Endothelial cell of umbilical vein (primary cell): ENCODE measurements at regions not wholly inside any gene's neighbourhood (a gene's known extent, or its start where the extent isn't known, plus 50 kb on each side); places are given as distances from the start of the nearest gene placed in this dataset.

Experiments used
- BruUV-seq: library from RNA; stranded (reverse); fragments of 400-500 nt; replicated peaks from 2 replicates; lab custom pipeline; 2021; lab: Mats Ljungman, UMichigan
- CTCF ChIA-PET: fragments of 300-600, 350-600 bp; sonication (Branson Sonifier 250); formaldehyde crosslinking; loops from one replicate; lab custom pipeline; 2021; ENCODE audit warnings: antibody characterized with exemption, inconsistent platforms; lab: Charles Lee
- POLR2A ChIA-PET: fragments of 300-600, 350-600 bp; sonication (Branson Sonifier 250); formaldehyde crosslinking; loops from one replicate; lab custom pipeline; 2021; ENCODE audit warnings: antibody characterized with exemption, inconsistent platforms; lab: Charles Lee
- DNase-seq: peaks from one replicate; pipeline ENCODE4 v3.0.0-alpha.2; 2011; ENCODE audit warnings: low read depth, low spot score
- FAIRE-seq: peaks from 2 replicates; lab custom pipeline; 2011; peaks lifted over from hg19 to GRCh38; lab: Jason Lieb, UNC
- H2AFZ ChIP-seq: 2 replicates; pipeline ENCODE4 v1.6.0; 2012; ENCODE audit warnings: low read depth, low read length, control low read depth, inconsistent platforms
- H3K27ac ChIP-seq: 2 replicates; pipeline ENCODE4 v1.5.1; 2011; ENCODE audit warnings: low read depth, mild to moderate bottlenecking, control low read depth, low read length, moderate library complexity; ENCODE audit not compliant: insufficient read depth
- H3K27me3 ChIP-seq, 2 experiments: 2 replicates each; pipeline versions ENCODE4 v1.6.0 to v1.6.1; 2011; ENCODE audit warnings: low read length in 2 of 2, mixed read lengths in 1 of 2; ENCODE audit not compliant: control insufficient read depth in 2 of 2, insufficient read depth in 2 of 2
- H3K36me3 ChIP-seq, 2 experiments: 2 replicates in 1 of 2; 3 replicates in 1 of 2; pipeline ENCODE4 v1.5.1; 2011; ENCODE audit warnings: low read length in 2 of 2, mild to moderate bottlenecking in 1 of 2, moderate library complexity in 1 of 2; ENCODE audit not compliant: control insufficient read depth in 2 of 2, insufficient read depth in 2 of 2; ENCODE audit errors: extremely low read depth in 1 of 2
- H3K4me1 ChIP-seq: 3 replicates; pipeline ENCODE4 v1.5.1; 2011; ENCODE audit warnings: mild to moderate bottlenecking, low read length; ENCODE audit not compliant: control insufficient read depth, insufficient read depth; ENCODE audit errors: extremely low read depth
- H3K4me2 ChIP-seq: 2 replicates; pipeline ENCODE4 v1.6.1; 2011; ENCODE audit warnings: low read length, control low read depth, mixed read lengths; ENCODE audit not compliant: insufficient read depth
- H3K4me3 ChIP-seq, 3 experiments: fragments of 200-600 bp in 1 of 3; sonication (generic), shearing (Covaris generic) in 1 of 3; replicated peaks in 1 of 3; 2 replicates each; pipeline ENCODE4 v1.5.1; 2011 to 2016; ENCODE audit warnings: control low read depth in 3 of 3, low read length in 3 of 3, mild to moderate bottlenecking in 2 of 3, inconsistent platforms in 1 of 3, low read depth in 1 of 3, moderate library complexity in 1 of 3; ENCODE audit not compliant: insufficient read depth in 1 of 3
- H3K79me2 ChIP-seq: 2 replicates; pipeline ENCODE4 v1.6.0; 2012; ENCODE audit warnings: low read length, inconsistent platforms; ENCODE audit not compliant: control insufficient read depth, insufficient read depth
- H3K9ac ChIP-seq: replicated peaks from 2 replicates; pipeline ENCODE3; 2011; ENCODE audit warnings: low read length, control low read depth; ENCODE audit not compliant: insufficient read depth; ENCODE audit errors: extremely low read depth
- H3K9me1 ChIP-seq: replicated peaks from 3 replicates; pipeline ENCODE4 v1.6.0; 2011; ENCODE audit warnings: mild to moderate bottlenecking, low read length; ENCODE audit not compliant: control insufficient read depth, insufficient read depth; ENCODE audit errors: extremely low read depth
- H3K9me3 ChIP-seq: replicated peaks from 2 replicates; pipeline ENCODE4 v1.5.1; 2012; ENCODE audit warnings: low read length, inconsistent platforms; ENCODE audit not compliant: control insufficient read depth, insufficient read depth
- H4K20me1 ChIP-seq: replicated peaks from 2 replicates; pipeline ENCODE3; 2011; ENCODE audit warnings: mild to moderate bottlenecking, low read length; ENCODE audit not compliant: control insufficient read depth, insufficient read depth; ENCODE audit errors: extremely low read depth
- EZH2 ChIP-seq: IDR thresholded peaks from 2 replicates; pipeline ENCODE4 v1.6.1; 2012; ENCODE audit warnings: borderline replicate concordance, low read depth, mild to moderate bottlenecking, moderate library complexity, low read length, inconsistent platforms; ENCODE audit not compliant: severe bottlenecking
- FOS ChIP-seq: IDR thresholded peaks from 2 replicates; pipeline ENCODE4 v1.6.1; 2011; ENCODE audit warnings: mild to moderate bottlenecking, low read length, moderate library complexity, borderline replicate concordance; ENCODE audit not compliant: insufficient read depth
- GATA2 ChIP-seq: IDR thresholded peaks from 2 replicates; pipeline ENCODE4 v1.7.0; 2011; ENCODE audit warnings: low read depth, mild to moderate bottlenecking, moderate library complexity, mixed read lengths, low read length; ENCODE audit not compliant: insufficient read length, insufficient read depth
- JUN ChIP-seq: IDR thresholded peaks from 2 replicates; pipeline ENCODE4 v1.6.1; 2011; ENCODE audit warnings: borderline replicate concordance, low read depth; ENCODE audit not compliant: insufficient read length, insufficient read depth
- MAX ChIP-seq: IDR thresholded peaks from 2 replicates; pipeline ENCODE4 v1.6.1; 2011; ENCODE audit not compliant: insufficient read depth, insufficient read length
- MYC ChIP-seq: IDR thresholded peaks from one replicate; pipeline ENCODE4 v1.6.1; 2011; ENCODE audit warnings: mild to moderate bottlenecking, low read depth, low read length
- POLR2A ChIP-seq: IDR thresholded peaks from 2 replicates; pipeline ENCODE4 v1.6.1; 2012; ENCODE audit warnings: low read depth, mild to moderate bottlenecking, control low read depth, low read length
- dilution Hi-C: fragments of 300-500 bp; cut with MboI; formaldehyde crosslinking; loops from one replicate; pipeline ENCODE4 v1.15.0; 2019; ENCODE audit warnings: low sequenced_read_pairs; ENCODE audit not compliant: extremely low pct_ligation_motif_present
- intact Hi-C: fragments of 100-400 bp; cut with micrococcal nuclease; formaldehyde crosslinking; loops from one replicate; pipeline ENCODE4 v1.10.0; 2022
- TF ChIP-seq, protein P1 (sequence below), 2 donors: IDR thresholded peaks; 1 replicate in 1 of 2; 2 replicates in 1 of 2; pipeline ENCODE4 v1.5.1; 2011; ENCODE audit warnings: low read length in 2 of 2, mild to moderate bottlenecking in 2 of 2, moderate library complexity in 2 of 2, control low read depth in 1 of 2, inconsistent platforms in 1 of 2, low read depth in 1 of 2; ENCODE audit not compliant: insufficient read depth in 1 of 2; ENCODE audit errors: extremely low read depth in 1 of 2

DNA sequence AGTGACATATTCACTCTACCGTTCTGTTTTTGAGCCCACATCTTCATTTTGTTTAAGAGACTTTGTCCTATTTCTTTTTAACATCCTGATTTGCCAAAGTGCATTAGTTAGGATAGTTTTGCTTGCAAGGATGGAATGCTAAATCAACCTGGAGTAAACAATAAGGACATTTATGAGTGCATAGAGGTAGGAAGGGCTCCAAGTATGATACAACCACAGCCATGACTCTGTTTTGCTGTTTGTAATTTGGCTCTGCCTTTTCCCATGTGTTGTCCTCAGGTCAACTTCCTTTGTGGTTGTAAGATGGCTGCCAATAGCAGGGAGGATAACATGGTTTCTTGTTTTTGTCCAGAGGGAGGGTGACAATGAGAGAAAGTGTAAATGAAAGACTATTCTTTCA lies 66.4 kb upstream of the GOLIM4 start:
- Histone ChIP-seq H3K4me1 (no peaks in the 10 kb centered on the region), H3K4me2 (no peak overlapping the region), H3K9me3 (no peaks in the 10 kb centered on the region), H3K9ac (no peak overlapping the region), H3K27ac (no peak overlapping the region), H4K20me1 (no peaks in the 10 kb centered on the region), H3K4me3 (no peak overlapping the region), H3K36me3 (no peaks in the 10 kb centered on the region), H3K79me2 (no peaks in the 10 kb centered on the region), H3K9me1 (no peaks in the 10 kb centered on the region), H2AFZ (no peak overlapping the region), H3K27me3 (peaks cover 0 to 5% of the 10 kb centered on the region in 2 experiments)
- BruUV-seq, result no TSS peak
- TF ChIP-seq JUN, result no peak
- TF ChIP-seq POLR2A, result no peak
- no peak for TF ChIP-seq EZH2
- no peak for TF ChIP-seq MYC
- TF ChIP-seq GATA2, result no peak
- TF ChIP-seq MAX, result no peak
- no peak for TF ChIP-seq FOS
- TF ChIP-seq, protein P1, sequence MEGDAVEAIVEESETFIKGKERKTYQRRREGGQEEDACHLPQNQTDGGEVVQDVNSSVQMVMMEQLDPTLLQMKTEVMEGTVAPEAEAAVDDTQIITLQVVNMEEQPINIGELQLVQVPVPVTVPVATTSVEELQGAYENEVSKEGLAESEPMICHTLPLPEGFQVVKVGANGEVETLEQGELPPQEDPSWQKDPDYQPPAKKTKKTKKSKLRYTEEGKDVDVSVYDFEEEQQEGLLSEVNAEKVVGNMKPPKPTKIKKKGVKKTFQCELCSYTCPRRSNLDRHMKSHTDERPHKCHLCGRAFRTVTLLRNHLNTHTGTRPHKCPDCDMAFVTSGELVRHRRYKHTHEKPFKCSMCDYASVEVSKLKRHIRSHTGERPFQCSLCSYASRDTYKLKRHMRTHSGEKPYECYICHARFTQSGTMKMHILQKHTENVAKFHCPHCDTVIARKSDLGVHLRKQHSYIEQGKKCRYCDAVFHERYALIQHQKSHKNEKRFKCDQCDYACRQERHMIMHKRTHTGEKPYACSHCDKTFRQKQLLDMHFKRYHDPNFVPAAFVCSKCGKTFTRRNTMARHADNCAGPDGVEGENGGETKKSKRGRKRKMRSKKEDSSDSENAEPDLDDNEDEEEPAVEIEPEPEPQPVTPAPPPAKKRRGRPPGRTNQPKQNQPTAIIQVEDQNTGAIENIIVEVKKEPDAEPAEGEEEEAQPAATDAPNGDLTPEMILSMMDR (IDR thresholded peaks at IDR 0.05; ENCODE audit: extremely low read depth in 1 of 2, insufficient read depth in 1 of 2, low read depth in 1 of 2, low read length in 2 of 2), result no peak
- POLR2A ChIA-PET, result no interaction called here
- dilution Hi-C loops (no loop called here), intact Hi-C loops (loop anchor here (10.0 kb wide), 1 partner anchor 777 kb away; the partner anchor contains the start of gene ZBBX)
- FAIRE-seq (no peak), DNase-seq (no peak)
- CTCF ChIA-PET, result interaction anchor here (6.2 kb wide), 1 partner anchor 114 kb away, joined by 190 read pairs; no protein-coding TSS in a partner anchor
